HCT116 (cell line): ENCODE measurements at regions not wholly inside any gene's neighbourhood (a gene's known extent, or its start where the extent isn't known, plus 50 kb on each side); places are given as distances from the start of the nearest gene placed in this dataset.

ENCODE experiments used
- ATAC-seq: fragments of 200-7000 bp; cut with Tn5 transposase; 2 replicates; pipeline ENCODE4 v1.9.1; 2020; ENCODE audit warnings: mild to moderate bottlenecking, moderate library complexity
- BruUV-seq: library from RNA; stranded (reverse); fragments of 400-500 nt; replicated peaks from 2 replicates; lab custom pipeline; 2021; lab: Mats Ljungman, UMichigan
- CTCF ChIA-PET: fragments of 300-600 bp; sonication (Branson Sonifier 250); formaldehyde crosslinking; loops from one replicate; lab custom pipeline; 2021; ENCODE audit warnings: antibody characterized with exemption; lab: Charles Lee
- POLR2A ChIA-PET: fragments of 300-600, 350-600 bp; sonication (Branson Sonifier 250); formaldehyde crosslinking; loops from one replicate; lab custom pipeline; 2021; ENCODE audit warnings: antibody characterized with exemption; lab: Charles Lee
- RAD21 ChIA-PET, 2 experiments: fragments of 300-600 bp; sonication (Branson Sonifier 250); formaldehyde crosslinking; loops; one replicate each; lab custom pipeline; 2023; ENCODE audit warnings: low total read pairs in 2 of 2; ENCODE audit not compliant: uncharacterized antibody in 2 of 2, unreplicated experiment in 2 of 2, low non-redundant PET in 1 of 2; lab: Charles Lee
- DNase-seq: peaks from one replicate; pipeline ENCODE4 v3.0.0-alpha.2; 2010; ENCODE audit warnings: low read depth, low spot score
- H2AFZ ChIP-seq: fragments of 200-600 bp; shearing (Covaris generic), sonication (generic); 2 replicates; pipeline ENCODE4 v1.6.1; 2017; ENCODE audit warnings: low read depth, mixed run types, mixed read lengths, antibody characterized with exemption, low read length; ENCODE audit not compliant: poor library complexity, severe bottlenecking
- H3K27ac ChIP-seq: 2 replicates; pipeline ENCODE4 v1.5.1; 2012; ENCODE audit warnings: low read depth, low read length
- H3K27me3 ChIP-seq: fragments of 200-600 bp; sonication (generic); 2 replicates; pipeline ENCODE4 v1.6.1; 2016; ENCODE audit warnings: mixed run types, low read length, mixed read lengths; ENCODE audit not compliant: insufficient read depth
- H3K36me3 ChIP-seq, 2 experiments: fragments of 200-500 bp in 1 of 2; fragments of 200-600 bp in 1 of 2; sonication (Bioruptor generic) in 1 of 2; sonication (generic) in 1 of 2; 2 replicates each; pipeline versions ENCODE4 v1.5.1 to v1.6.1; 2014 to 2016; ENCODE audit warnings: low read length in 2 of 2, inconsistent platforms in 1 of 2, mixed read lengths in 1 of 2, mixed run types in 1 of 2; ENCODE audit not compliant: insufficient read depth in 2 of 2, control insufficient read depth in 1 of 2
- H3K4me1 ChIP-seq, 2 experiments: fragments of 200-600 bp in 1 of 2; sonication (generic) in 1 of 2; 2 replicates each; pipeline versions ENCODE4 v1.5.1 to v1.6.1; 2012 to 2017; ENCODE audit warnings: low read length in 2 of 2, inconsistent platforms in 1 of 2, mild to moderate bottlenecking in 1 of 2, mixed read lengths in 1 of 2, mixed run types in 1 of 2, moderate library complexity in 1 of 2; ENCODE audit not compliant: insufficient read depth in 2 of 2, control insufficient read depth in 1 of 2
- H3K4me2 ChIP-seq: fragments of 200-600 bp; sonication (generic); 2 replicates; pipeline ENCODE4 v1.6.1; 2017; ENCODE audit warnings: mixed run types, low read length, mixed read lengths
- H3K4me3 ChIP-seq, 2 experiments: fragments of 200-600 bp in 1 of 2; sonication (generic) in 1 of 2; replicated peaks in 1 of 2; 2 replicates each; pipeline ENCODE4 v1.5.1; 2011 to 2016; ENCODE audit warnings: low read length in 2 of 2, control low read depth in 1 of 2, low read depth in 1 of 2, mild to moderate bottlenecking in 1 of 2, mixed read lengths in 1 of 2, mixed run types in 1 of 2
- H3K79me2 ChIP-seq: fragments of 200-600 bp; sonication (generic); 2 replicates; pipeline ENCODE4 v1.6.1; 2017; ENCODE audit warnings: mild to moderate bottlenecking, mixed run types, low read length, moderate library complexity, mixed read lengths; ENCODE audit not compliant: insufficient read depth
- H3K9ac ChIP-seq: fragments of 200-600 bp; sonication (generic); 2 replicates; pipeline ENCODE4 v1.6.1; 2016; ENCODE audit warnings: low read length, mixed read lengths
- H3K9me2 ChIP-seq: fragments of 200-600 bp; sonication (generic), shearing (Covaris generic); 2 replicates; pipeline ENCODE4 v1.6.1; 2017; ENCODE audit warnings: mixed run types, mild to moderate bottlenecking, moderate library complexity; ENCODE audit not compliant: insufficient read depth
- H3K9me3 ChIP-seq, 2 experiments: fragments of 200-500 bp in 1 of 2; fragments of 200-600 bp in 1 of 2; sonication (Bioruptor generic) in 1 of 2; sonication (generic) in 1 of 2; 2 replicates each; pipeline ENCODE4 v1.6.1; 2014 to 2017; ENCODE audit warnings: low read length in 2 of 2, mixed read lengths in 2 of 2, inconsistent platforms in 1 of 2, low read depth in 1 of 2, mild to moderate bottlenecking in 1 of 2, mixed run types in 1 of 2, moderate library complexity in 1 of 2; ENCODE audit not compliant: control insufficient read depth in 1 of 2, insufficient read depth in 1 of 2
- H4K20me1 ChIP-seq: fragments of 200-600 bp; sonication (generic), shearing (Covaris generic); 2 replicates; pipeline ENCODE4 v1.6.1; 2017; ENCODE audit warnings: mixed run types, mild to moderate bottlenecking, moderate library complexity; ENCODE audit not compliant: insufficient read depth
- CBX3 ChIP-seq: IDR thresholded peaks from 2 replicates; pipeline ENCODE4 v1.6.1; 2012; ENCODE audit warnings: low read depth
- CEBPB ChIP-seq: IDR thresholded peaks from 2 replicates; pipeline ENCODE4 v1.6.1; 2012; ENCODE audit warnings: low read depth
- EGR1 ChIP-seq: IDR thresholded peaks from 2 replicates; pipeline ENCODE4 v1.6.1; 2012; ENCODE audit warnings: low read depth
- ELF1 ChIP-seq: IDR thresholded peaks from 2 replicates; pipeline ENCODE4 v1.6.1; 2012; ENCODE audit warnings: low read depth, borderline replicate concordance
- EZH2 ChIP-seq: fragments of 200-600 bp; sonication (generic); IDR thresholded peaks from 2 replicates; pipeline ENCODE4 v1.6.1; 2017; ENCODE audit warnings: antibody characterized with exemption, mixed run types
- EZH2phosphoT487 ChIP-seq: fragments of 200-600 bp; IDR thresholded peaks from 2 replicates; pipeline ENCODE4 v1.6.1; 2018; ENCODE audit warnings: antibody characterized with exemption, borderline replicate concordance
- JUND ChIP-seq: IDR thresholded peaks from 2 replicates; pipeline ENCODE4 v1.6.1; 2012
- POLR2A ChIP-seq: IDR thresholded peaks from 2 replicates; pipeline ENCODE4 v1.7.0; 2011; ENCODE audit warnings: borderline replicate concordance; ENCODE audit not compliant: insufficient read depth, insufficient read length; ENCODE audit errors: extremely low read depth
- RAD21 ChIP-seq: IDR thresholded peaks from 2 replicates; pipeline ENCODE4 v1.6.1; 2012; ENCODE audit warnings: low read depth, mild to moderate bottlenecking
- SIN3A ChIP-seq: IDR thresholded peaks from 2 replicates; pipeline ENCODE4 v1.6.1; 2012; ENCODE audit warnings: low read depth
- SP1 ChIP-seq: IDR thresholded peaks from 2 replicates; pipeline ENCODE4 v1.6.1; 2012; ENCODE audit warnings: low read depth
- TCF7L2 ChIP-seq: IDR thresholded peaks from 2 replicates; pipeline ENCODE4 v1.7.0; 2011; ENCODE audit warnings: borderline replicate concordance, inconsistent platforms; ENCODE audit not compliant: insufficient read depth, insufficient read length; ENCODE audit errors: extremely low read depth
- YY1 ChIP-seq: IDR thresholded peaks from 2 replicates; pipeline ENCODE4 v1.6.1; 2011; ENCODE audit warnings: low read length, low read depth, moderate library complexity, mild to moderate bottlenecking; ENCODE audit not compliant: insufficient replicate concordance; ENCODE audit errors: extremely low read depth
- ZNF274 ChIP-seq: fragments of 200-500 bp; sonication (Bioruptor generic); IDR thresholded peaks from 2 replicates; pipeline ENCODE4 v1.6.1; 2014; ENCODE audit warnings: mild to moderate bottlenecking, low read depth, low read length, inconsistent platforms
- intact Hi-C: fragments of 100-400 bp; cut with micrococcal nuclease; formaldehyde crosslinking; loops from 2 replicates; pipeline ENCODE4 v1.10.0; 2022
- TF ChIP-seq, protein P1 (sequence below): IDR thresholded peaks from 2 replicates; pipeline ENCODE4 v1.6.1; 2012; ENCODE audit warnings: low read depth
- TF ChIP-seq, protein P2 (sequence below), 3 experiments: fragments of 200-600 bp in 1 of 3; sonication (generic) in 1 of 3; IDR thresholded peaks in 2 of 3; conservative IDR thresholded peaks in 1 of 3; 2 replicates each; pipeline ENCODE4 v1.5.1; 2012 to 2017; ENCODE audit warnings: low read depth in 2 of 3, low read length in 2 of 3, antibody characterized with exemption in 1 of 3, borderline replicate concordance in 1 of 3, control low read depth in 1 of 3, mild to moderate bottlenecking in 1 of 3, mixed read lengths in 1 of 3, mixed run types in 1 of 3, moderate library complexity in 1 of 3; ENCODE audit not compliant: insufficient read depth in 1 of 3
- TF ChIP-seq, protein P3 (sequence below): IDR thresholded peaks from 2 replicates; pipeline ENCODE4 v1.6.1; 2011; ENCODE audit warnings: mild to moderate bottlenecking, low read length, moderate library complexity; ENCODE audit not compliant: insufficient replicate concordance; ENCODE audit errors: extremely low read depth

DNA sequence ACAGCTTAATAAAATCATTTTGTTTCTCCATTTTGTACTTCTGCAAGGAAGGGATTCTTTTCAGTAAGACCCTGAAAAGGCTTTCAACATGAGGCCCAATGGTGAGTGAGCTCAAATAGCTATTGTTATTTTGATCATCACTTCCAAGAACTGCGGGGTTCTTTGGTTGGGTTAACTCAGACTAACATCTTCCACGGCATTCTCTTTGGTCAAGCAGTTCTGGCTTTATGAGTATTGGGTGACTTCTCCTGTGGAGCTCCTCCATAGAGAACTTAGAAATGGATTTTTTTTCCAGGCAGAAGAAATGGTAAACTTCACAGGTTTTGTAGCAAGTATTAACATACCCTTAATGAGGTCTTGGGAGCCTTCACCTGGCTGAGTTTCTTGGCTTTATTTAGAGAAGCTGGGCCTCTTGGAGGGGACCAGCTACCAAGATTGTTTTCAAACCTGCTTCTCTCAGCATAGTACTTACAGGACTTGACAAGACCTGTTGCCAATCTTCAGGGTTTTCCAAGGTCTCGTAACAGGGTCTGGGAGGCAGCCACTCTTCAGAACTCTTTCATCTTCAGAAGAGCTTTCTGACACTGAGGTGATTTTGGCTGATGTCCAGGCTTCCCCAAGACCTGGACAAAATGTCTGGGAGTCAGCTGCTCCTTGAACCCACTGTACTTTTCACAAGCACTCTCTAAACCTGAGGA lies 353.2 kb upstream of the ETAA1 start (continued):
- TF ChIP-seq, protein P1, sequence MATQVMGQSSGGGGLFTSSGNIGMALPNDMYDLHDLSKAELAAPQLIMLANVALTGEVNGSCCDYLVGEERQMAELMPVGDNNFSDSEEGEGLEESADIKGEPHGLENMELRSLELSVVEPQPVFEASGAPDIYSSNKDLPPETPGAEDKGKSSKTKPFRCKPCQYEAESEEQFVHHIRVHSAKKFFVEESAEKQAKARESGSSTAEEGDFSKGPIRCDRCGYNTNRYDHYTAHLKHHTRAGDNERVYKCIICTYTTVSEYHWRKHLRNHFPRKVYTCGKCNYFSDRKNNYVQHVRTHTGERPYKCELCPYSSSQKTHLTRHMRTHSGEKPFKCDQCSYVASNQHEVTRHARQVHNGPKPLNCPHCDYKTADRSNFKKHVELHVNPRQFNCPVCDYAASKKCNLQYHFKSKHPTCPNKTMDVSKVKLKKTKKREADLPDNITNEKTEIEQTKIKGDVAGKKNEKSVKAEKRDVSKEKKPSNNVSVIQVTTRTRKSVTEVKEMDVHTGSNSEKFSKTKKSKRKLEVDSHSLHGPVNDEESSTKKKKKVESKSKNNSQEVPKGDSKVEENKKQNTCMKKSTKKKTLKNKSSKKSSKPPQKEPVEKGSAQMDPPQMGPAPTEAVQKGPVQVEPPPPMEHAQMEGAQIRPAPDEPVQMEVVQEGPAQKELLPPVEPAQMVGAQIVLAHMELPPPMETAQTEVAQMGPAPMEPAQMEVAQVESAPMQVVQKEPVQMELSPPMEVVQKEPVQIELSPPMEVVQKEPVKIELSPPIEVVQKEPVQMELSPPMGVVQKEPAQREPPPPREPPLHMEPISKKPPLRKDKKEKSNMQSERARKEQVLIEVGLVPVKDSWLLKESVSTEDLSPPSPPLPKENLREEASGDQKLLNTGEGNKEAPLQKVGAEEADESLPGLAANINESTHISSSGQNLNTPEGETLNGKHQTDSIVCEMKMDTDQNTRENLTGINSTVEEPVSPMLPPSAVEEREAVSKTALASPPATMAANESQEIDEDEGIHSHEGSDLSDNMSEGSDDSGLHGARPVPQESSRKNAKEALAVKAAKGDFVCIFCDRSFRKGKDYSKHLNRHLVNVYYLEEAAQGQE = no peak
- TF ChIP-seq CEBPB = no peak

DNA sequence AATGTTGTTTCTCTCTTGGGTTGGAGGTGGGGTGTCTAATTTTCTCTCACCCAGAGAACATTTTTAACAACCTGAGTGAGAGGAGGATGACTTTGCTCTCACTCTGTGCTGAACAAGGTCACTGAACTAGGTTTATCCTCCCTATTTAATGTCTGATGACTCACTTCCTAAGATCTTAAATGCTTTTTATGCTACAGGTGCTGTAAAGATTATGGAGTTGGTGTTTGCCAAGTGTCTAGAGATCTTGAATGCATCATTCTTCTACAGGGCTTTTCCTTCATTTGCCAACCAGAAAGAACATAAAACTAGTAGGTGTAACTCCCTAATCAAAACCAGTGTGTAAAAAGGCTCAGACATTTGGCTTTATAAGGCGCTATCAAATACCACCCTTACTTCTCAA lies 350.5 kb upstream of the ETAA1 start:
- Histone ChIP-seq H4K20me1 (no peaks in the 10 kb centered on the region), H3K79me2 (no peaks in the 10 kb centered on the region), H3K4me2 (no peak overlapping the region), H3K27ac (no peak overlapping the region), H3K9me3 (no peaks in the 10 kb centered on the region; a peak in 1 of 4 replicates), H3K36me3 (no peaks in the 10 kb centered on the region), H3K27me3 (no peaks in the 10 kb centered on the region), H2AFZ (no peak overlapping the region), H3K9me2 (no peaks in the 10 kb centered on the region), H3K4me3 (no peak overlapping the region), H3K4me1 (no peaks in the 10 kb centered on the region), H3K9ac (no peak overlapping the region)
- DNase-seq = no peak
- BruUV-seq = no TSS peak
- CTCF ChIA-PET = no interaction called here
- POLR2A ChIA-PET = no interaction called here
- no peak for ATAC-seq
- RAD21 ChIA-PET = no interaction called here
- intact Hi-C loops = no loop called here
- no peak for TF ChIP-seq TCF7L2
- no peak for TF ChIP-seq EGR1
- TF ChIP-seq CBX3 = no peak
- no peak for TF ChIP-seq ZNF274
- TF ChIP-seq, protein P2, sequence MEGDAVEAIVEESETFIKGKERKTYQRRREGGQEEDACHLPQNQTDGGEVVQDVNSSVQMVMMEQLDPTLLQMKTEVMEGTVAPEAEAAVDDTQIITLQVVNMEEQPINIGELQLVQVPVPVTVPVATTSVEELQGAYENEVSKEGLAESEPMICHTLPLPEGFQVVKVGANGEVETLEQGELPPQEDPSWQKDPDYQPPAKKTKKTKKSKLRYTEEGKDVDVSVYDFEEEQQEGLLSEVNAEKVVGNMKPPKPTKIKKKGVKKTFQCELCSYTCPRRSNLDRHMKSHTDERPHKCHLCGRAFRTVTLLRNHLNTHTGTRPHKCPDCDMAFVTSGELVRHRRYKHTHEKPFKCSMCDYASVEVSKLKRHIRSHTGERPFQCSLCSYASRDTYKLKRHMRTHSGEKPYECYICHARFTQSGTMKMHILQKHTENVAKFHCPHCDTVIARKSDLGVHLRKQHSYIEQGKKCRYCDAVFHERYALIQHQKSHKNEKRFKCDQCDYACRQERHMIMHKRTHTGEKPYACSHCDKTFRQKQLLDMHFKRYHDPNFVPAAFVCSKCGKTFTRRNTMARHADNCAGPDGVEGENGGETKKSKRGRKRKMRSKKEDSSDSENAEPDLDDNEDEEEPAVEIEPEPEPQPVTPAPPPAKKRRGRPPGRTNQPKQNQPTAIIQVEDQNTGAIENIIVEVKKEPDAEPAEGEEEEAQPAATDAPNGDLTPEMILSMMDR (IDR thresholded peaks at IDR 0.05 in 2 of 3, conservative IDR thresholded peaks at IDR 0.05 in 1 of 3; ENCODE audit: borderline replicate concordance in 1 of 3, insufficient read depth in 1 of 3, low read depth in 2 of 3, low read length in 2 of 3) = no peak
- no peak for TF ChIP-seq EZH2phosphoT487
- no peak for TF ChIP-seq CEBPB
- TF ChIP-seq EZH2 = no peak
- TF ChIP-seq POLR2A = no peak
- TF ChIP-seq SIN3A = no peak
- TF ChIP-seq RAD21 = no peak
- TF ChIP-seq ELF1 = no peak
- no peak for TF ChIP-seq SP1
- TF ChIP-seq YY1 = no peak
- TF ChIP-seq, protein P3, sequence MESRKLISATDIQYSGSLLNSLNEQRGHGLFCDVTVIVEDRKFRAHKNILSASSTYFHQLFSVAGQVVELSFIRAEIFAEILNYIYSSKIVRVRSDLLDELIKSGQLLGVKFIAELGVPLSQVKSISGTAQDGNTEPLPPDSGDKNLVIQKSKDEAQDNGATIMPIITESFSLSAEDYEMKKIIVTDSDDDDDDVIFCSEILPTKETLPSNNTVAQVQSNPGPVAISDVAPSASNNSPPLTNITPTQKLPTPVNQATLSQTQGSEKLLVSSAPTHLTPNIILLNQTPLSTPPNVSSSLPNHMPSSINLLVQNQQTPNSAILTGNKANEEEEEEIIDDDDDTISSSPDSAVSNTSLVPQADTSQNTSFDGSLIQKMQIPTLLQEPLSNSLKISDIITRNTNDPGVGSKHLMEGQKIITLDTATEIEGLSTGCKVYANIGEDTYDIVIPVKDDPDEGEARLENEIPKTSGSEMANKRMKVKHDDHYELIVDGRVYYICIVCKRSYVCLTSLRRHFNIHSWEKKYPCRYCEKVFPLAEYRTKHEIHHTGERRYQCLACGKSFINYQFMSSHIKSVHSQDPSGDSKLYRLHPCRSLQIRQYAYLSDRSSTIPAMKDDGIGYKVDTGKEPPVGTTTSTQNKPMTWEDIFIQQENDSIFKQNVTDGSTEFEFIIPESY = no peak
- no peak for TF ChIP-seq JUND
